ENCODE measurements at regions not wholly inside any gene's neighbourhood (a gene's known extent, or its start where the extent isn't known, plus 50 kb on each side); places are given as distances from the start of the nearest gene placed in this dataset.

GRCh38 chr19:30227661-30228112 is 144.5 kb upstream of the ZNF536 start:
- DNase-seq = peak; percentile 82
- no peaks in the 10 kb centered on the region for H3K9me3 ChIP-seq
- intact Hi-C loops (cut with DNase I; ENCODE audit: low total_unique reads) = no loop called here
- H3K4me3 ChIP-seq = peak overlapping the region; percentile 32 to 77 (median 51)
- WGBS, 5 donors = 0 to 2% (median 1%) methylated on average over 18 to 57 of the region's 57 CpGs
- peaks cover 5 to 63% (median 39%) of the 10 kb centered on the region in 6 donors for H3K4me1 ChIP-seq
- H3K36me3 ChIP-seq = no peaks in the 10 kb centered on the region
- TF ChIP-seq POLR2AphosphoS5 (IDR thresholded peaks at IDR 0.05) (peak in 2 of 3 donors; percentile 46 to 50), POLR2A (IDR thresholded peaks at IDR 0.05) (no peak)
- TF ChIP-seq, protein P1, sequence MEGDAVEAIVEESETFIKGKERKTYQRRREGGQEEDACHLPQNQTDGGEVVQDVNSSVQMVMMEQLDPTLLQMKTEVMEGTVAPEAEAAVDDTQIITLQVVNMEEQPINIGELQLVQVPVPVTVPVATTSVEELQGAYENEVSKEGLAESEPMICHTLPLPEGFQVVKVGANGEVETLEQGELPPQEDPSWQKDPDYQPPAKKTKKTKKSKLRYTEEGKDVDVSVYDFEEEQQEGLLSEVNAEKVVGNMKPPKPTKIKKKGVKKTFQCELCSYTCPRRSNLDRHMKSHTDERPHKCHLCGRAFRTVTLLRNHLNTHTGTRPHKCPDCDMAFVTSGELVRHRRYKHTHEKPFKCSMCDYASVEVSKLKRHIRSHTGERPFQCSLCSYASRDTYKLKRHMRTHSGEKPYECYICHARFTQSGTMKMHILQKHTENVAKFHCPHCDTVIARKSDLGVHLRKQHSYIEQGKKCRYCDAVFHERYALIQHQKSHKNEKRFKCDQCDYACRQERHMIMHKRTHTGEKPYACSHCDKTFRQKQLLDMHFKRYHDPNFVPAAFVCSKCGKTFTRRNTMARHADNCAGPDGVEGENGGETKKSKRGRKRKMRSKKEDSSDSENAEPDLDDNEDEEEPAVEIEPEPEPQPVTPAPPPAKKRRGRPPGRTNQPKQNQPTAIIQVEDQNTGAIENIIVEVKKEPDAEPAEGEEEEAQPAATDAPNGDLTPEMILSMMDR (IDR thresholded peaks at IDR 0.05 in 8 of 11, conservative IDR thresholded peaks at IDR 0.05 in 3 of 11) = peak in 9 of 11 experiments; percentile 26 to 70 (median 60)
- H3K27ac ChIP-seq = peak overlapping the region in 5 of 8 donors; percentile 48 to 75 (median 54)
- H3K27me3 ChIP-seq (replicated peaks in 1 of 7) = peaks cover 0 to 100% (median 65%) of the 10 kb centered on the region in 7 donors

DNA sequence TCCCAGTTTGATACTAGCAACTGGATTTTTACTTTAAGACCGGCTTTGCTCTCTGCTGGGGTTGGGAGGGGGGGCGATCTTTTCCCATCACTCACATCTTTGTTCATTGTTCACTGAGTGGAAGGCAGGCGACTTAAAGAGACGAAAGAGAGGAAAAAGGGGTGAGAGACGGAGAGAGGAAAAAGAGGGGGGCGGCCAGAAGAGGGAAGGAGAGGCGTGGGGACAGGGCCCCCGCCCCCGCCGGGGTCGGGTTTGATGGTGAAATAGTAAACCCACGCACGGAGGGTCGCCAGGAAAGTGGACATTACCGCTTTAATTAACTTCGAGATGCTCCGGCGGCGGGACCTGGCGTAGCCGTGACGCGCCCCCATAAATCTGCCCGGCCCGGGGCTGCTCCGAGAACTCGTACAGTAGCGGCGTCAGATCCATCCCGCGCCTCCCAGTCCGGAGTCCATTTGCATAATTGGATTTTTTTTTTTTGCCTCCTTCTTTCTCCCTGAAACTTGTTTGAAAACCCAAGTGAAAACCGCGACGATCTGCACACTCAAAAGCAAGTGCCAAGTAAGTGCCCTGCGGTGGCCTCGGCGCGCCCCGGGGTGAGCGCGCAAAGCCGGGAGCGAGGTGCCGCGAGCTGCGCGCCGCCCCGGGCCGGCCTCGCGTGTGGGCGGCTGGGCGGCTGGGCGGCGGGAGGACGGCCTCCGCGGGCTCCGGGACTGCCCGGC is 143.9 kb upstream of the ZNF536 start:
- Histone ChIP-seq H3K4me3 (peak overlapping the region in 7 of 8 donors; percentile 20 to 77 (median 53)), H3K4me1 (peaks cover 5 to 59% (median 39%) of the 10 kb centered on the region in 6 donors), H3K36me3 (no peaks in the 10 kb centered on the region), H3K27ac (peak overlapping the region in 2 of 8 donors; percentile 66 to 75), H3K27me3 (replicated peaks in 1 of 7) (peaks cover 0 to 98% (median 61%) of the 10 kb centered on the region in 7 donors), H3K9me3 (no peaks in the 10 kb centered on the region)
- intact Hi-C loops (cut with DNase I; ENCODE audit: low total_unique reads) = no loop called here
- TF ChIP-seq POLR2A (IDR thresholded peaks at IDR 0.05) (no peak), POLR2AphosphoS5 (IDR thresholded peaks at IDR 0.05) (no peak)
- TF ChIP-seq, protein P1 (IDR thresholded peaks at IDR 0.05 in 8 of 11, conservative IDR thresholded peaks at IDR 0.05 in 3 of 11) = no peak
- WGBS, 5 donors = 1 to 3% (median 2%) methylated on average over 58 to 62 of the region's 62 CpGs
- DNase-seq = no peak

DNA sequence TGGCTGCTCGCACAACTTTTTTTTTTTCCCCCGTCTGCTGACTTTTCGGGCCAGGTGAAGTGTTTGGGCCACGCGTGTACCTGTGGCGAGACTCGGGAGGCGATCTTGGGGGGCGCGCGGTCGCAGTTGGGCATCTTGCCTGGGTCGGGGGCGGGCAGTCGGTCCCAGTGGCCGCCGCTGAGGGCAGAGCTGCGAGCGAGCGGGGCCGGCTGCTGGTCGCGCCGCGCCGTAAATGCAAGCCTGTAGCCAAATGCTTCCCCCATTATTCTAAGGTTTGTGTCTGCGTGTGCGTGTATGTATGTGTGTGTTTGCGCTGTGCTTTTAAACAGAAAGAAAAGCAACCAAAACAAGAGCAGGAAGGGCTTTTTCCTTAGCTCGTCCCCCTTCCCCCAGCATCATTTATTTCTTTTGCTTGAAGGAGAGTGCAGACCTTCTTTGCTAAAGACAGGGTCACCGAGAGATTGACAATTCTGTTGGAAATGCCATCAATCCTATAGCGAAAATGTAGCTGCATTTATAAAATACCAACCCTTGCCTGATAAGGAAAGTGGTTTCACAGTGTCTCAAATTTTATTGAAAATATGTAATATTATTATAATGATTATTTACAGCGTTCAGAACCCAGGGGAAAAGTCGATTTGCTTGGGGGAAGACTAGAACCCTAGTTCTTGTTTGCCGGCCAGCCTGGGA is 143.2 kb upstream of the ZNF536 start:
- H3K27me3 ChIP-seq (replicated peaks in 1 of 7) = peaks cover 0 to 98% (median 56%) of the 10 kb centered on the region in 7 donors
- DNase-seq = no peak
- H3K4me1 ChIP-seq = peaks cover 5 to 52% (median 39%) of the 10 kb centered on the region in 6 donors
- peak overlapping the region in 2 of 8 donors; percentile 28 to 75 for H3K27ac ChIP-seq
- no peaks in the 10 kb centered on the region for H3K9me3 ChIP-seq
- peak overlapping the region in 7 of 8 donors; percentile 8 to 77 (median 53) for H3K4me3 ChIP-seq
- intact Hi-C loops (cut with DNase I; ENCODE audit: low total_unique reads) = no loop called here
- TF ChIP-seq, protein P1 (IDR thresholded peaks at IDR 0.05 in 8 of 11, conservative IDR thresholded peaks at IDR 0.05 in 3 of 11) = no peak
- no peak for TF ChIP-seq POLR2AphosphoS5 (IDR thresholded peaks at IDR 0.05)
- TF ChIP-seq POLR2A (IDR thresholded peaks at IDR 0.05) = no peak
- 5 to 9% (median 7%) methylated on average over 24 to 35 of the region's 35 CpGs for WGBS, 5 donors
- no peaks in the 10 kb centered on the region for H3K36me3 ChIP-seq
